HG02943 (cell line): ENCODE measurements at regions not wholly inside any gene's neighbourhood (a gene's known extent, or its start where the extent isn't known, plus 50 kb on each side); places are given as distances from the start of the nearest gene placed in this dataset.
A peak's percentile ranks its signal among the peaks of the same experiment; 100 is the strongest.

Source experiments
- ATAC-seq: cut with Tn5 transposase; IDR thresholded peaks from one replicate; pipeline ENCODE4 v1.9.1; 2021; ENCODE audit warnings: mild to moderate bottlenecking, low read depth, moderate library complexity; ENCODE audit not compliant: unreplicated experiment

DNA sequence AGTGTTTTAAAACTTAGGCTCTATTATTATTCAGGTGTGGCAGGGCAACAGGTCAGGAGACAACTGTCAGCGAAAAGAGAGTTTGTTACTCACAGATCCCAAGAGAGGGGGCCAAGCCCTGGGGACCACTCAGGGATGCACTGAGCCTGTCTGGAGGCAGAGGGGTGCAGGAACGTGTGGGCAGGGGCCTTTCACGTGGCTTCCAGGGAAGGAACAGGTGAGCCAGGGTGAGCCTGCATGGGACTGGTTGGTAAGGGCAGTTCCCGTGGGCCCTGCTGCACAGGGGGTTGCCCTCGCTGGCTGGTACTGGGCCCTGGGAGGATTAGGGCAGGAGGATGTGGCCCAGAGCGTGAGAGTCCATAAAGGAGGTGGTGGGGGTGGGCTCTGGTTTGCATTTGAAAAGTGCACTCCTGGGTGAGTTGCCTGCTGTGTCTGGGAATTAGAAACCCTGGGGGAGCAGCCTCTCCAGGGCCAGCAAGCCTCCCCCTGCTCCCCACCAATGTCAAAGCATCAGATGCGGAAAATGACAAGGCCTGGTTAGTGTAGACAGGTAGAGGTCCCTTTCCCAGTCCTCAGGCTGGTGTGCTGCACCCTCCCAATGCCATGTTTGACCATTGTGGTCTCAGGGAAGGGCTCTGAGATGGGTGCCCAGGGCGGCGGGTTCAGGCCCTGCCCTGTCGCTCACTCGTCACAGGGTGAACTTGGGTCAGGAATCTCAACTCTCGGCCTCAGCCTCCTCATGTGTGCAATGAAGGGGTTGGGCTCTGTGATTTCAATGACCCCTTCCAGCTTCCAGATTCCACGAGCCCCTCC is 127.4 kb upstream of the RPS6KA2 start:
- no peak for ATAC-seq

DNA sequence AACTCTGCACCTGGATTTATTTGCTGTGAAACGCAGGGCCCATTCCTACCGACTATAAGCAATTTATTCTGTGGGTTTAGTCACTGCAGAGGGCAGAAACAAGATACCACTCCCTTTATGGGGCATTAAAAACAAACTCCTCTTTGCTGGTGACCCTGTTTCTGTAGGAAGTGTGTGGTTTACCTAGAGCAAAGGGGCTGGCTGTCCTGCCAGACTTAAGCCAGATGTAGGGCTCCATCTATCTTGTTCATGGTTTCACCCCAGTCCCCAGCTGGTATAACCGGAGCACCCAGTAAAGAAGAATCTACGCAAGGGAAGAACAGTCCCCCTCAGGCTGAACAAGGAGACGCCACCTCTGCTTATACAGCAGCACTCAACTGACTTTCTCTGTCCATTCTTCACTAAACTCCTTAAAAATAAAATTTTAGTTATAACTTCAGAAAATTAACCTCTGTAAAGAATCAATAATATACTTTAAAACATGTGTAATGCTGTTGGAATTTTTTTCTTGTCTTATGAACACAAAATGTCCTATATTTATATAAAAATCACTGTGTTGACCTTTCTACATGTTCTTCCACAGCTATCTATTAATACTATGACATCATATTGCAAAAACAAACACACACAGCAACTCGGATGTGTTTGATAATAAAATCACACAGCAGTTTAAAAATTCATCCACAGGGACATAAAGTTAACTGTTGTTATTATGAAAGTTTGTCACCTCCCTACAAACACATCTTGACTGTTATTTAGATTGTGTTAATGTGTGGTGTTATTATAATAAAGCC is 126.1 kb upstream of the RPS6KA2 start:
- no peak for ATAC-seq

DNA sequence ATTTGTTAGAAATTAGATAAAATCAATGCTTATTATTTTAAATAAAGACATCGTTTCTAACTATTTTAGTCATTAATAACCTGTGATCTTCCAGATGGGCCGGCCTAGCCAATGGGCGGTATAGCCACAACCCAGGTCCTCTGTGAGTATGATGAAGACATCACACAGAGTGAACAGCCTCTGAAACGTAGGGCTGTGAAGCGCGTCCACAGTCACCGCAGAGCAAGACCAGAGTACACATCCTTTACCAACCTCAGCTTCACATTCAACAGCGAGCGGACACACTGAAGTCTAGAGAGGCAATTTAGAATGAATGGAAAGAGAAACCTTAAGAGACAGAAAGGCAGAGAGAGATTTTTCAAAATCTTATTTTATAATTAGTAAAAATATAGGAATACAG is 125.0 kb upstream of the RPS6KA2 start:
- ATAC-seq, result peak; percentile 57

DNA sequence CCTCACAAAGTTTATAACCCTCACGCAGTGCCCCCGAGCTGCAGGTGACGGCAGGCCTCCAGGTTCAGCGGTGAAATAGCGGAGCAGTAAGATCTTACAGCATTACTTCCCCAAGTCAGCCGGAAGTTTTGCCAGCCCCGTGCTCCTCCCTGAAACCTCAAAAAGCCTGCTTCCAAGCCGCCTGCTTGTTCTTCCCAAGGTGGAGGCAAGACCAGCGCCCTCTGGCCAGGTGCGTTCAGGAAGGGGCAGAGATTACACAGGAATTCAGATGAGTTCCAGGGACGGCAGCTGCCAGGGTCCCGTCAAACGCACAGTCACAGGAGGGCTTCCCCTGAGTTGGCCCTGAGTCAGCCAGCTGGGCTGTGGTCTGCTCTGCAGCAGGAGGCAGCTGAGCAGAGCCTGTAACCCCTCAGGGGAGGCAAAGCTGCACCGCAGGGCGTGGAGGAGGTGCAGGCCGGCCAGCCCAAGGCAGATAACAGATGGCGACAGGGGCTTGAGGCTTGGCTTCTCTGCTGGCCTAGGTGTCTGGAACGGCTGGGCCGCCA is 124.1 kb upstream of the RPS6KA2 start:
- peak; percentile 70 for ATAC-seq

DNA sequence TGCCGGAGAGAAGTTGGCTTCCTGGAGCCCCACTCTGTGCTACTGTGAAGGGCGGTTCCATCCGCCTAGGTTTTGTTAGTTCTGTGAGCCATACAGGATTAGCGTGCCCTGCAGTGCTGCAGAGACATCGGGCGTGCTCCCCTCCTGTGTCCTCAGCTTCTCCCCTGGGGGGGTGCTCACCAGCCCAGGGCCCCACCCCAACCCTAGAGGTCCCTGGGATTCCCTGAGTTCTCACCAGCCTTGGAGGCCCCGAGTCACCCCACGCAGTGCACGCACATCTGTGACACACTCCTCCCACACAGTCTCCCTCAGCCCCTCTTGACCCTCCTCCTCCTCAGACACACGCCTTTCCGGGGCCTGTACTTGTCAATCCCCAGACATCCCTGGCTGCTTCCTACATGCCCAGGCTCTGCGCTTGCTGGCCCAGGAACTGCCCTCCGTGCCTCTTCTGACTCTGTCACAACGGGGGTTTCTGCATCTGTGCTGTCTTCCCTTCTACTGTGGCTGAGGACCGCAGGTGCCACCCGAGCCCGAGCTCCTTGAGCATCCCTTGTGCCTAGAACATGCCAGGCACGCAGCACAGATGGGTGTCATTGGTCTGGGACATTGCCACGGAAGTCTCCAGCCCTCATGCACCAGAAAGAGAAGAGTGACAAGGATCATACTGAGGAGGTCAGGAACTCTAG is 123.2 kb upstream of the RPS6KA2 start:
- no peak for ATAC-seq

DNA sequence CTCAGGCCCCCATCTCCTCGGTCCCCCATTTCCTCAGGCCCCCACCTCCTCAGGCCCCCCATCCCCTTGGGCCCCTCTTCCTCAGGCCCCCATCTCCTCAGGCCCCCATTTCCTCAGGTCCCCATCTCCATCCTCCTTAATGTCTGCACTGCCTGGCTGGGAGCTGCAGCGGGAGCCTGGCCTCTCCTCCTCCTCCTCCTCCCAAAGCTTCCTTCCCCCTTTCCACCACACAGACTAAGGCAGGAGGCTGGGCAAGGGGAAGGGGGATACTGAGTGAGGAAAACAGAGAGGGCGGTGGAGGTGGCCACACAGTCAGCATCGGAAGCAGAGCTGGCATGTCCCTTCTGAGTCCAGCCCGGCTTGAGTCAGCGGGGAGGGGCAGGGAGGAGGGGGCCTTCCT is 122.6 kb upstream of the RPS6KA2 start:
- no peak for ATAC-seq

DNA sequence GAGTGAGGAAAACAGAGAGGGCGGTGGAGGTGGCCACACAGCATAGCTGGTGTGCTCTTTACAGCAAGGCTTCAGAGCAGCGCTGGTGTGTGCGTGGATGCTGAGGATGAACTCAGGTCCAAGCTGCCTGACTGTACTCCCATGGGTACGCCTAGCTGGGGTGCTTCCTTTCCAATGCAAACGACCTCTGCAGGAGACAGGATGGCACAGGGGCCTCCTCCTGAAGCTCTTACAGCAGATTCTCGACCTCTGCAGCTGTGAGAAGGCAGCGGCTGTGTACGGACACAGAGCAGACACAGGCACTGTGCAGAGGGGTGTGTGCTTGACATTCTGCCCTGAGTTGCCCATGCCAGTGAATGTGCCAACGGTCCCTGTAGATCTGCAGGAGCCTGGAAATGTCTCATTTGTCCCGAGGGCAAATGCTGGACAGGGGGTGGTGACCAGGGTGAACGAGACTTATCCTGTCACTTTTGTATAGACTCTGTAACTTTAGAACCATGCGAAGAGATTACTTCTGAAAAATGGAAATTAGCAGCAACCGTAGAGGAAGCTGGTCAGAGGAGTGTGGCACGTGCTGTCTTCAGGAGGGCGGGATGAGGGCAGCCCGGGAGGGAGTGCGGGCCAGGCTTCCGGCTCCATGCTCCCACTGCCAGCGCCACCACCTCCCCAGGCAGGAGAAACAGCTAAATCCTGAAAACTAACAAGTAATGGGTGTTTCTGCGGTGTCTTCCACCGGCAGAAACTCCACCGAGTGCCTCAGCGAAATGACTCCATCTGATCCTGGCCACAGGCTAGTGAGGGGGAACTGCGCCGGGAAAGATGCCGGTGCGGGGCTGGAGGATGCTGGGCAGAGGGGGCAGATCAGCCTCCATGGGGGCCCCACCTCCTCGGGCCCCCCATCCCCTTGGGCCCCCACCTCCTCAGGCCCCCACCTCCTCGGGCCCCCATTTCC is 120.9 kb upstream of the RPS6KA2 start:
- no peak for ATAC-seq

DNA sequence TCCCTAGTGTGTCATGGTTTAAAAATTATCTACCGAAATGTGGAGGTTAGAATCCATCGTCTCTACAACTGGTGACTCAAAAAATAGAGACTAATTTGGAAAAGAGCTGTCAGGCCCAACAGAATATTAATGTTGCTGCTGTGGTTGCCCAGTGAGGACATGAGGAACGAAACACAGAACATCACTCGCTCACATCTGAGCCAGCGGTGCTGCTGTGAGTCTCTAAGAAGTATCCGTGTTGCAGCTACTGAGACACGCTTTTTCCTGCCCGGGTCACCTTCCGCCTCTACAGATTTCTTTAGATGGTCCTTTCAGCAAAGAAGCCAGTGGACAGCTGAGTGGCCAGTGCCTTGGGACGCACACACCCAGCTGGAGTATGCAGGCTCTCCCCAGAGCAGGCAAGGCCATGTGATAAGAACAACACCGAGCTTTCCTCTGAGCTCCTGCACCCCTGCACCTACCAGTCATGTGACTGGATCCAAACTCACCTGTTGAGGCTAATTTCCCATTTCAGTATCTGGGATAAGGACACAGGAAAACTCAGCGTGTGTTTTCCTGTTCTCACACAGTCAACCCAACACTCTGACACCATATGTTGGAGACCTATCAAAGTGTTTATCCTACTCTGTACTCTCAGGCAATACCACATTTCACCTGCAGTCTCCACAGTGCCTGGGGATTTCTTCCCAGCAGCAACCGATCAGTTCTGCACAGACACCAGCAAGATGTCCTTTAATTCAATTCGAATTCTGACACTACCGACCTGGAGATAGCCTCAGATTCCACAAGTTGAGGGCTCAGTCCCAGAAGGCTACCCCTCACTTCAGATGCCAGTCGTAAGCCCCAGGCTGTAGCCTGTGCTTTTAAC is 119.0 kb upstream of the RPS6KA2 start:
- no peak for ATAC-seq

DNA sequence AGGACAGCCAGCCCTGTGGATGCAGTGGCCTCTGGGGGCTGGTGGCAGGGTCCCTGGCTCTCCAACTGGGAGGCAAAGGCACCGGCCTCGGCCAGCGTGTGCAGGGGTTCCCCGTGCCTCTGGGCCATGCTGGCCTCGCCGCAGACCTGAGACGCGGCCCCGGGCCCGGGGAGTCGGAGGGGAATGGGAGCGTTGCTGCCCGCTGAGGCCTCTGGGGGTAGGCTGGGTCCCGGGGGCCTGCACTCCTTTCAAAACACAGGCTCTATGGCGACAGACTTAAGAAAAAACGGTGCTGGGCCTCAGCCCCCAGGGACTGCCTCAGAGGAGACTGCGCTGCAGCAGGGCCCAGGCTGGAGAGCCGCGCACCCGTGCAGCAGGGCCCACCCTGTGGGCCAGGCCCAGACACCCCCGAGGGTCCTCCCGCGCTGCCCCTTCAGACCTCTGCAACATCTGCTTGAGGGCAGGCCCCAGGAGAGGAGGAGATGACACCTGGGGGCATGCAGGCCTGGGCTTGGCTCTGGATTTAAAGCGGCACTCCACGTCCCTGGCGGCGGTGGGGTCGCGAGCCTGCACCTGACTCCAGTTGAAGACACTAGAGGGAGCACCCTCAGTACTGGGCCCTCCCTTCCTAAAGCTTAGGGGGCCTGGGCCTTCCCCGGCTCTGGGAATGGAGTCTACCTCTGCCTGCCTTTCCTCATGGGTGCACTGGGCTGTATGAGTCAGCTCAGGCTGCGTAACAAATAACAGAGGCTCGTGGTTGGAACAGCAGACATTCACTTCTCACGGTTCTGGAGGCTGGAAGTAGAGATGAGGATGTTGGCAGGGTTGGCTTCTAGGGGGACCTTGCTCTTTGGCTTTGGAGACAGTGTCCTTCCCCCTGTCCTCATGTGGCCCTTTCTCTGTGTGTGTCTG is 117.4 kb upstream of the RPS6KA2 start:
- ATAC-seq, result no peak

DNA sequence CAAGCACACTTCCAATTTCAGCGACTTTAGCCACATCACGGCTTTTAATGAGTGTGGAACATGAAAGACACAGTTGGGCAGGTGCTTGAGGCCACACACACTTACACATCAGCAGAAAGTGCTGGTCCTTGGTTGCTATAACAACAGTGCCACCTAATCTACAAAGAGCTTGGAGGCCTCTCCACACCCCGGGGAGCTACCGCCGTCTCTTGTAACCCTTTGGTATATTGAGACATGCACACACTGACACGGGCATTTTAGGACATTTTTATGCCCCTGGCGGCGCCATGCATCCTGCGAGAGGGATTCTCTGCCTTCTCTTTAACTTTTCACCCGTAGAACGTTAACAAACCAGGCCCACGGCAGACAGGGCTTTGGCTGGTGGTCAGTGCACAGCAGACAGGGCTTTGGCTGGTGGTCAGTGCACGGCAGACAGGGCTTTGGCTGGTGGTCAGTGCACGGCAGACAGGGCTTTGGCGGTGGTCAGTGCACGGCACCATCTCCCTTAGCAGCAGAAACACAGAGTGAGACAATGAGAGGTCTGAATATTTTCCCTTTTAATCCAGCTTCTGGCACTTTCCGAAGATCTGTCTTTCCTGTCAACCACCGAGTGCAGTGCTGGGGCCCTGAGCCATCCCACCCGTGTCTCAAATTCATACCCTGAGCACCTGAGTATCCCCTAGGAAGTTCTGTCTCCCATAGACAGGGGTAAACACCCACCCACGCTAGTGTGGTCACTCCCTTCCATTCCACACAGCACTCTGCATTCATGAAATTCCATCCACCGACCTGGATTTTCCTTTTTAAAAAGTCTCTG is 116.6 kb upstream of the RPS6KA2 start:
- ATAC-seq, result no peak

DNA sequence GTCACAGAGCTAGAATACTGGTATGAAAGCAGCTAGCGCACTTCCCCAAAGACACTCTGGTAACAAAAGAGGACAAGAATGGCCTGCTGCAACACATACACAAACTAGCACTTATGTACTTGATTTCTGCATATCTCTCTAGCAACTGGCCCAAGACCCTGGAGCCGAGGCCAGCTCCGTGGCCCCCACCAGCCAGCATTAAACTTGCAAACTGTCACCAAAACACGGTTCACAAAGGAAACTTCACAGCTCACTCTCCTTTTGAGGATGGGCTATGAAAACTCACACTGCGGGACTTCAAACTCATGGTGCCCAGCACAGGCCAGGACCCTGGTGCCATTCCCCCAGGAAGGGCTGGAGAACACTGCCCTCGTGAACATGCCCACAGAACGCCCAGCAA is 115.9 kb upstream of the RPS6KA2 start:
- no peak for ATAC-seq

DNA sequence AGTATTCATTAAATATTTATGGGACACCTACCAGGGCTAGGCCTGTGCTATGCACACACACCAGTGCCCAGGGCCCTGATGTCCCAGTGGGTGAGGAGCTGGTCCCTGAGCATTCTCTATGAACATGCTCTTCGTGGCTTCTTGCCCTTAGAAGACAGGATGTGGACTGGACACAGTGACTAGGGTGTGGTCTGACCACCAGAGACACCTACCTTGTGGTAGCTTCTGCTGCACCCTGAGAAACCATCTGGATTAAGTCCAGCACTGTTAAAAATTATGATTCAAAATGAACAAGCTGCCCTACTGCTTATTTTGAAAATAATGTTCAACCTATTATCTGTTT is 112.9 kb upstream of the RPS6KA2 start:
- ATAC-seq, result no peak

DNA sequence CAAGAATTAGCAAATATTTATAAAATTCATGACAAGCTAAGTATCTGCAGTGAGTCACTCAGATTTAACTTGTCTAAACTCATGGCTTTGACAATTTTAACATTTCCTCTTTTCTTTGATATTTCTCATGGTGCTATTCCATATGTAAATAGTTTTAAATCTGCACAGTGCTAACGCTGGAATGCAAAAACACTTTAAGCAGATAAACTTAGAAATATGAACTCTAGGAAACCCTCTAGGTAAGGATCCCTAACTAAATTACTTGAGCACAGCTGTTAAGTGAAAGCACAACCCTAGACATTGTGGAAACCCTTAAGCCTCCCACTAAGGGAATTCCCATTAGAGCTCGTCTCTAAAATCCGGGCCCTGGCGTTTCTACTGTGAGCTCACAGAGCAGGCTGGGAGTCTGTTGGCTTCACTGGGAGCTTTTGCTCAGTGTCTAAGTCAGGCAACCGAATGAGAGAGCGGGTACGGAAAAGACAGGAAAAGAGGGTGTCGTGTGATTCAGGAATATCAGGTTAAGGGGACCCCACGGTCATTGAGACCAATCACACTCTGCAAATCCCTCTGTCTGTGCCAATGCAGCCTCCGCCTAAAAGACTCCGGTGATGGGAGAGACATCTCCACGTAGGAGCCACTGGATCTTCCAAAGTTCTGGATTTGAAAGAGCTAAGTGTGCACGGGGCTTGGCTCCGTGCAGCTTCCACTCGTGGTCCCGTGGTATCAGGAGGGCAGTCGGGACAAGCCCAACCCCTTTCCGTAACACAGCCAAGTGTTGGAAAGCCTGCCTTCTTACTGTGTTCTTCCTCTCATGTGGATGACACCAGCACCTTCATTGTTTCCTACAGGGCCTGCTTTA is 112.3 kb upstream of the RPS6KA2 start:
- no peak for ATAC-seq

DNA sequence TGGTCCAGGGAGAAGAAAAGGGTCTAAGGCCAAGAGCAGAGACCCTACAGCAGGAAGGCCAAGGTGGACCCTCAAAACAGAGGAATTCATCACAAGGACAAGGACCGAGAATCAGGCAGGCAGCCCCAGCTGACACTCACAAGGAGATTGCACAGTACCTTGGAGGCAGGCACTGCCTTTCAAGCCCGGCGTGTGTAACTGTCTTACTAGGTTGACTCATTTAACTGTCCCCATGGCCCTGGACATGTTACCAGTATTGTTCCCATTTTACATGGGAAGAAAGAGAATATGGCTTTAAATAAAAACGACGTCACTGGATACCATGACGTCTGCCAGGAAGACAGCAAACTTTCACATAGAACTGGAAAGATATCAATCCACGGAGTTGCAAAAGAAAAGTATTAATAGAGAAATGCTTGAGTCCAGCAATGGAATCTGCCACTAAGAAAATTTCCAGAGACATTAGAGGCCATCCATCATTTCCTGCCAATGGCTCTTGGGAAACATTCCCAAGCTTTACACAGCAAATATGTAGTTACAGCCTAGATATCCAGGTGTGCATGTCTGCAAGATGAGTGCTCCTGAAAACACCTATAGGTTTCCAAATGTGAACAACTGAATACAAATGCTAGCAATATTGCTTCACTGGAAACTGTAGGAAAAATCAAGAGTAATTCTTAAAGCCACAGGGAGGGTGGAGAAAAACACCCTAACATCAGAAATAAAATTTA is 111.5 kb upstream of the RPS6KA2 start:
- no peak for ATAC-seq

DNA sequence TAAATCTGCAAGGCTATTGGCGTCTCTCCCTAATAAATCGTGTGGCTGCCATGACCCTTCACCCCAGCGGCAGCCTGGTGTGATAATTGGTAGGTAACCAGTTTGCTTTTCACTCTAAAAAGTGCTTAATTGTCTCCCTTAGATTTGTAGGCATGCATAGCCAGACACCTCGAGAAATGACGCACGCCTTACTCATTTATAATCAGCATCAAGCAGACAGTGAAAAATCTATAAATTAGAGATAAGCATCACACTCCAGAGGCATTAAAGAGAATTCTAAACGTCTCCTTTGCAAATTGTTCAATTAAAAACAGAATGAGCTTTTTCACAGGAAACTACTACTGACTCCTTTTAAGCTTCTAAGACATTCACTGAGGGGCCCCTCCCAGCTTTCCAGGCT is 110.2 kb upstream of the RPS6KA2 start:
- ATAC-seq, result no peak

DNA sequence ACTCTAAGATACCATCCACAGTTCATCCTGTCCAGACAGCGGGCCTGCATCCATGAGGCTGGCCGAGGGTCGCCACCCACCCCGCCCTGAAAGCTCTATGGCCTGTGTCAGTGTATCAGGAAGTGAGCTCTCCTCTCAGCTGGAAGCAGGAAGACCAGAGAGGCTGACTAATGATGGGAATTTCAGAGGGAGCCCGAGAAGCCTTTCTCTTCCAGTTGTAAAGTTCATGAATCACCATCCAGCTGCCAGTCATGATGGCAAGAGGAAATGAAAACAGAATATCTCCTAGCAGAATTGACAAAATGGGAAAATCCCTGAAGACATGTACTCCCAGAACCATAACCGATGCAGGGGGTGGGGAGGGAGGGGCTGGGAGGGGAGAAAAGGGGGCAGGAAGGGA is 109.6 kb upstream of the RPS6KA2 start:
- ATAC-seq, result no peak
